ENCODE measurements at regions not wholly inside any gene's neighbourhood (a gene's known extent, or its start where the extent isn't known, plus 50 kb on each side); places are given as distances from the start of the nearest gene placed in this dataset.

- TF ChIP-seq POLR2A (IDR thresholded peaks at IDR 0.05; ENCODE audit: low read depth, low read length): no peak
- no peak for TF ChIP-seq POLR2AphosphoS5 (IDR thresholded peaks at IDR 0.05; ENCODE audit: low read depth, low read length)
- TF ChIP-seq TAF1 (IDR thresholded peaks at IDR 0.05; ENCODE audit: low read depth, low read length): no peak
- TF ChIP-seq SPI1 (IDR thresholded peaks at IDR 0.05; ENCODE audit: low read depth, low read length): no peak
These were observed 780.2 kb upstream of the SLITRK1 start for GRCh38 chr13:84662491-84662890.

Measured in GM12891 (cell line).